HCT116 (cell line): ENCODE measurements at regions not wholly inside any gene's neighbourhood (a gene's known extent, or its start where the extent isn't known, plus 50 kb on each side); places are given as distances from the start of the nearest gene placed in this dataset.
"Not testable (repeated sequence)": the region's sequence is repeated elsewhere in the genome, so short reads cannot be mapped to it uniquely, and the experiment has no call there.

Experiments used
- CBX3 ChIP-seq: IDR thresholded peaks from 2 replicates; pipeline ENCODE4 v1.6.1; 2012; ENCODE audit warnings: low read depth
- CEBPB ChIP-seq: IDR thresholded peaks from 2 replicates; pipeline ENCODE4 v1.6.1; 2012; ENCODE audit warnings: low read depth
- ELF1 ChIP-seq: IDR thresholded peaks from 2 replicates; pipeline ENCODE4 v1.6.1; 2012; ENCODE audit warnings: low read depth, borderline replicate concordance
- EZH2 ChIP-seq: fragments of 200-600 bp; sonication (generic); IDR thresholded peaks from 2 replicates; pipeline ENCODE4 v1.6.1; 2017; ENCODE audit warnings: antibody characterized with exemption, mixed run types
- EZH2phosphoT487 ChIP-seq: fragments of 200-600 bp; IDR thresholded peaks from 2 replicates; pipeline ENCODE4 v1.6.1; 2018; ENCODE audit warnings: antibody characterized with exemption, borderline replicate concordance
- FOSL1 ChIP-seq: IDR thresholded peaks from 2 replicates; pipeline ENCODE4 v1.6.1; 2012; ENCODE audit warnings: low read depth
- POLR2A ChIP-seq: IDR thresholded peaks from 2 replicates; pipeline ENCODE4 v1.7.0; 2011; ENCODE audit warnings: borderline replicate concordance; ENCODE audit not compliant: insufficient read depth, insufficient read length; ENCODE audit errors: extremely low read depth
- SP1 ChIP-seq: IDR thresholded peaks from 2 replicates; pipeline ENCODE4 v1.6.1; 2012; ENCODE audit warnings: low read depth
- SRF ChIP-seq: IDR thresholded peaks from 2 replicates; pipeline ENCODE4 v1.6.1; 2012; ENCODE audit warnings: low read depth
- TF ChIP-seq, protein P1 (sequence below): IDR thresholded peaks from 2 replicates; pipeline ENCODE4 v1.6.1; 2012
- TF ChIP-seq, protein P2 (sequence below), 3 experiments: fragments of 200-600 bp in 1 of 3; sonication (generic) in 1 of 3; IDR thresholded peaks in 2 of 3; conservative IDR thresholded peaks in 1 of 3; 2 replicates each; pipeline ENCODE4 v1.5.1; 2012 to 2017; ENCODE audit warnings: low read depth in 2 of 3, low read length in 2 of 3, antibody characterized with exemption in 1 of 3, borderline replicate concordance in 1 of 3, control low read depth in 1 of 3, mild to moderate bottlenecking in 1 of 3, mixed read lengths in 1 of 3, mixed run types in 1 of 3, moderate library complexity in 1 of 3; ENCODE audit not compliant: insufficient read depth in 1 of 3
- TF ChIP-seq, protein P3 (sequence below): IDR thresholded peaks from 2 replicates; pipeline ENCODE4 v1.6.1; 2012
- TF ChIP-seq, protein P4 (sequence below): IDR thresholded peaks from 2 replicates; pipeline ENCODE4 v1.6.1; 2012; ENCODE audit warnings: low read depth

DNA sequence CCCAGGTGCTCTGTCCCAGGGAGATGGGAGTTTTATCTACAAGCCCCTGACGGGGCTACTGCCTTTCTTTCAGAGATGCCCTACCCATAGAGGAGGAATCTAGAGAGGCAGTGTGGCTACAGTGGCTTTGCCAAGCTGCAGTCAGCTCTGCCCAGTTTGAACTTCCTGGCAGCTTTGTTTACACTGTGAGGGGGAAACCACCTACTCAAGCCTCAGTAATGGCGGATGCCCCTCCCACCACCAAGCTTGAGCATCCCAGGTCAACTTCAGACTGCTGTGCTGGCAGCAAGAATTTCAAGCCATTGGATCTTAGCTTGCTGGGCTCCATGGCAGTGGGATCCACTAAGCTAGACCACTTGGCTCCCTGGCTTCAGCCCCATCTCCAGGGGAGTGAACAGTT, 53.1 kb upstream of the TMEM252 start:
- TF ChIP-seq, protein P1, sequence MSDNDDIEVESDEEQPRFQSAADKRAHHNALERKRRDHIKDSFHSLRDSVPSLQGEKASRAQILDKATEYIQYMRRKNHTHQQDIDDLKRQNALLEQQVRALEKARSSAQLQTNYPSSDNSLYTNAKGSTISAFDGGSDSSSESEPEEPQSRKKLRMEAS = not testable (repeated sequence)
- not testable (repeated sequence) for TF ChIP-seq ELF1, POLR2A, EZH2phosphoT487, CEBPB, SRF, EZH2, CBX3, SP1, FOSL1
- TF ChIP-seq, protein P2, sequence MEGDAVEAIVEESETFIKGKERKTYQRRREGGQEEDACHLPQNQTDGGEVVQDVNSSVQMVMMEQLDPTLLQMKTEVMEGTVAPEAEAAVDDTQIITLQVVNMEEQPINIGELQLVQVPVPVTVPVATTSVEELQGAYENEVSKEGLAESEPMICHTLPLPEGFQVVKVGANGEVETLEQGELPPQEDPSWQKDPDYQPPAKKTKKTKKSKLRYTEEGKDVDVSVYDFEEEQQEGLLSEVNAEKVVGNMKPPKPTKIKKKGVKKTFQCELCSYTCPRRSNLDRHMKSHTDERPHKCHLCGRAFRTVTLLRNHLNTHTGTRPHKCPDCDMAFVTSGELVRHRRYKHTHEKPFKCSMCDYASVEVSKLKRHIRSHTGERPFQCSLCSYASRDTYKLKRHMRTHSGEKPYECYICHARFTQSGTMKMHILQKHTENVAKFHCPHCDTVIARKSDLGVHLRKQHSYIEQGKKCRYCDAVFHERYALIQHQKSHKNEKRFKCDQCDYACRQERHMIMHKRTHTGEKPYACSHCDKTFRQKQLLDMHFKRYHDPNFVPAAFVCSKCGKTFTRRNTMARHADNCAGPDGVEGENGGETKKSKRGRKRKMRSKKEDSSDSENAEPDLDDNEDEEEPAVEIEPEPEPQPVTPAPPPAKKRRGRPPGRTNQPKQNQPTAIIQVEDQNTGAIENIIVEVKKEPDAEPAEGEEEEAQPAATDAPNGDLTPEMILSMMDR (IDR thresholded peaks at IDR 0.05 in 2 of 3, conservative IDR thresholded peaks at IDR 0.05 in 1 of 3; ENCODE audit: borderline replicate concordance in 1 of 3, insufficient read depth in 1 of 3, low read depth in 2 of 3, low read length in 2 of 3) = not testable (repeated sequence)
- TF ChIP-seq, protein P3, sequence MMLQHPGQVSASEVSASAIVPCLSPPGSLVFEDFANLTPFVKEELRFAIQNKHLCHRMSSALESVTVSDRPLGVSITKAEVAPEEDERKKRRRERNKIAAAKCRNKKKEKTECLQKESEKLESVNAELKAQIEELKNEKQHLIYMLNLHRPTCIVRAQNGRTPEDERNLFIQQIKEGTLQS = not testable (repeated sequence)
- TF ChIP-seq, protein P4, sequence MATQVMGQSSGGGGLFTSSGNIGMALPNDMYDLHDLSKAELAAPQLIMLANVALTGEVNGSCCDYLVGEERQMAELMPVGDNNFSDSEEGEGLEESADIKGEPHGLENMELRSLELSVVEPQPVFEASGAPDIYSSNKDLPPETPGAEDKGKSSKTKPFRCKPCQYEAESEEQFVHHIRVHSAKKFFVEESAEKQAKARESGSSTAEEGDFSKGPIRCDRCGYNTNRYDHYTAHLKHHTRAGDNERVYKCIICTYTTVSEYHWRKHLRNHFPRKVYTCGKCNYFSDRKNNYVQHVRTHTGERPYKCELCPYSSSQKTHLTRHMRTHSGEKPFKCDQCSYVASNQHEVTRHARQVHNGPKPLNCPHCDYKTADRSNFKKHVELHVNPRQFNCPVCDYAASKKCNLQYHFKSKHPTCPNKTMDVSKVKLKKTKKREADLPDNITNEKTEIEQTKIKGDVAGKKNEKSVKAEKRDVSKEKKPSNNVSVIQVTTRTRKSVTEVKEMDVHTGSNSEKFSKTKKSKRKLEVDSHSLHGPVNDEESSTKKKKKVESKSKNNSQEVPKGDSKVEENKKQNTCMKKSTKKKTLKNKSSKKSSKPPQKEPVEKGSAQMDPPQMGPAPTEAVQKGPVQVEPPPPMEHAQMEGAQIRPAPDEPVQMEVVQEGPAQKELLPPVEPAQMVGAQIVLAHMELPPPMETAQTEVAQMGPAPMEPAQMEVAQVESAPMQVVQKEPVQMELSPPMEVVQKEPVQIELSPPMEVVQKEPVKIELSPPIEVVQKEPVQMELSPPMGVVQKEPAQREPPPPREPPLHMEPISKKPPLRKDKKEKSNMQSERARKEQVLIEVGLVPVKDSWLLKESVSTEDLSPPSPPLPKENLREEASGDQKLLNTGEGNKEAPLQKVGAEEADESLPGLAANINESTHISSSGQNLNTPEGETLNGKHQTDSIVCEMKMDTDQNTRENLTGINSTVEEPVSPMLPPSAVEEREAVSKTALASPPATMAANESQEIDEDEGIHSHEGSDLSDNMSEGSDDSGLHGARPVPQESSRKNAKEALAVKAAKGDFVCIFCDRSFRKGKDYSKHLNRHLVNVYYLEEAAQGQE = not testable (repeated sequence)
